ENCODE measurements at regions not wholly inside any gene's neighbourhood (a gene's known extent, or its start where the extent isn't known, plus 50 kb on each side); places are given as distances from the start of the nearest gene placed in this dataset.
"Not testable (repeated sequence)": the region's sequence is repeated elsewhere in the genome, so short reads cannot be mapped to it uniquely, and the experiment has no call there.

DNA sequence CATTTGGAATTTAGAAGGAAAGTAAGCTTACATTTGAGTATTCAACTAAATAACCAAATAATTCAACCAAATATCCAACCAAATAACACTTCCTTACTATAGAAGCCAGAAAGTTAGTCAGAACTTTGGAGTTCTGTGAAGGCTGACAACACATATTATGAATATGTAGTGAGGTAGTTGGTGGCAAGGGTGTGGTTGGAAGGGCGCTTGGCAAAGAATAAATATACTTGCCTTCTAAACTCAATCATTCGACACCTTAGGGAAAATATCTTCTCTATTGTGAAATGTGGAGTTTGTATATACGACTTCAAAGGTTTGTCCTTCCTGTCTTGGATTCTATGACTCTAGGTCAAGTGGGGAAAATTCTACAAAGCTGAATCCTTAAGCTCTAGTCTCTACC, 111.7 kb upstream of the OSTN start:
- Mint-ChIP-seq H3K4me3 (no peak overlapping the region), H3K36me3 (no peaks in the 10 kb centered on the region), H3K27me3 (no peaks in the 10 kb centered on the region), H3K27ac (no peak overlapping the region), H3K4me1 (no peaks in the 10 kb centered on the region), H3K9me3 (peaks cover under 1 to 2% (median 1%) of the 10 kb centered on the region in 3 donors)
- Histone ChIP-seq H3K36me3 (ENCODE audit: control insufficient read depth in 2 of 2, extremely low read depth in 1 of 2, insufficient read depth in 1 of 2, low read length in 1 of 2) (no peaks in the 10 kb centered on the region), H3K27ac (ENCODE audit: low read length) (no peak overlapping the region), H3K27me3 (replicated peaks in 1 of 2; ENCODE audit: control insufficient read depth in 2 of 2, extremely low read depth in 1 of 2, insufficient read depth in 2 of 2, low read length in 1 of 2) (no peaks in the 10 kb centered on the region), H3K4me1 (ENCODE audit: control insufficient read depth in 1 of 2, extremely low read depth in 1 of 2, insufficient read depth in 2 of 2, low read length in 2 of 2) (no peaks in the 10 kb centered on the region), H3K9me3 (no peaks in the 10 kb centered on the region), H3K4me3 (ENCODE audit: control insufficient read depth in 1 of 2, extremely low read depth in 1 of 2, low read length in 1 of 2) (no peak overlapping the region)
- DNase-seq (no peak), ATAC-seq (replicated peaks in 1 of 4) (no peak)
- ChIA-PET POLR2A (no interaction called here), CTCF (no interaction called here)
- no CpG with 5 or more reads among the region's 3 CpGs for WGBS (ENCODE audit: insufficient coverage)

DNA sequence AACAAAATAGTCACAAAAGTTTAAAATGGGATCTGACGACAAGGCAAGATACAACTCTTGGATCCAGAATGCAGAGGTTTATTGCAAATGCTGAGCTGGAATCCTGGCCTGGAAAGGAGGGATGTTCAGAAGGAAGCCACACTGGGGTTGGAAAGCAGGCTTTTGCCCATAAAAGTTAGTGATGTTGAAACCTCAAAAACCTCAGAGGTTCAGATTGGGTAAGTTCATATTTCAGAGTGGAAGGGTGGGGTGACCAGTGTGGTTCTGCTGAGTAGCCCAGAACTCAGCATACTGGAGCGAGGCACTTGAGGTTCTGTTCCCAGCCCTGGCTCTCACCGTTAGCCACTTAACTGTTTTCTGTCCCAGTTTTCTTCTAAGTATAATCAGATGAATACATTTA, 114.0 kb upstream of the OSTN start:
- Mint-ChIP-seq H3K9me3 (peaks cover 7 to 9% (median 9%) of the 10 kb centered on the region in 3 donors), H3K27ac (no peak overlapping the region), H3K36me3 (no peaks in the 10 kb centered on the region), H3K27me3 (no peaks in the 10 kb centered on the region), H3K4me1 (no peaks in the 10 kb centered on the region), H3K4me3 (no peak overlapping the region)
- Histone ChIP-seq H3K9me3 (no peaks in the 10 kb centered on the region), H3K27ac (ENCODE audit: low read length) (no peak overlapping the region), H3K4me3 (ENCODE audit: control insufficient read depth in 1 of 2, extremely low read depth in 1 of 2, low read length in 1 of 2) (no peak overlapping the region), H3K27me3 (replicated peaks in 1 of 2; ENCODE audit: control insufficient read depth in 2 of 2, extremely low read depth in 1 of 2, insufficient read depth in 2 of 2, low read length in 1 of 2) (no peaks in the 10 kb centered on the region), H3K4me1 (ENCODE audit: control insufficient read depth in 1 of 2, extremely low read depth in 1 of 2, insufficient read depth in 2 of 2, low read length in 2 of 2) (no peaks in the 10 kb centered on the region), H3K36me3 (ENCODE audit: control insufficient read depth in 2 of 2, extremely low read depth in 1 of 2, insufficient read depth in 1 of 2, low read length in 1 of 2) (no peaks in the 10 kb centered on the region)
- DNase-seq, result no peak
- CTCF ChIA-PET, result no interaction called here
- POLR2A ChIA-PET, result no interaction called here
- 100% methylated on average over 1 of the region's 3 CpGs for WGBS (ENCODE audit: insufficient coverage)
- ATAC-seq (replicated peaks in 1 of 4), result no peak

DNA sequence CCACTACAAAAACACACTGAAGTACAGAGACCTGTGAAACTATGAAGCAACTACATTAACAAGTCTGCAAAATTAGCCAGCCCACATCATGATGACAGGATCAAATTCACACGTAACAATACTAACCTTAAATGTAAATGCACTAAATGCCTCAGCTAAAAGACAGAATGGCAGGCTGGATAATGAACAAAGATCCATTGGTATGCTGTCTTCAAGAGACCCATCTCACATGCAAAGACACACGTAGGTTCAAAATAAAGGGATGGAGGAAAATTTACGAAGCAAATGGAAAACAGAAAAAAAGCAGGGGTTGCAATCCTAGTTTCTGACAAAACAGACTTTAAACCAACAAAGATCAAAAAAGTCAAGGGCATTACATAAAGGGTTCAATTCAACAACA, 120.1 kb upstream of the OSTN start:
- H3K27ac ChIP-seq (ENCODE audit: low read length); ATAC-seq (replicated peaks in 1 of 4); H3K4me3 ChIP-seq (ENCODE audit: control insufficient read depth in 1 of 2, extremely low read depth in 1 of 2, low read length in 1 of 2); CTCF ChIA-PET; H3K36me3 ChIP-seq (ENCODE audit: control insufficient read depth in 2 of 2, extremely low read depth in 1 of 2, insufficient read depth in 1 of 2, low read length in 1 of 2); DNase-seq; H3K9me3 ChIP-seq; H3K27me3 ChIP-seq (replicated peaks in 1 of 2; ENCODE audit: control insufficient read depth in 2 of 2, extremely low read depth in 1 of 2, insufficient read depth in 2 of 2, low read length in 1 of 2); H3K4me1 ChIP-seq (ENCODE audit: control insufficient read depth in 1 of 2, extremely low read depth in 1 of 2, insufficient read depth in 2 of 2, low read length in 2 of 2); H3K36me3 Mint-ChIP-seq; H3K4me1 Mint-ChIP-seq; H3K4me3 Mint-ChIP-seq; H3K27ac Mint-ChIP-seq; H3K27me3 Mint-ChIP-seq: not testable (repeated sequence)
- no CpG with 5 or more reads among the region's 3 CpGs for WGBS (ENCODE audit: insufficient coverage)
- H3K9me3 Mint-ChIP-seq, result peaks cover 12 to 39% (median 22%) of the 10 kb centered on the region in 3 donors
- POLR2A ChIA-PET, result interaction anchor here in 1 of 2 donors (0.6 kb wide), 1 partner anchor 286 kb away, joined by 4 read pairs; no protein-coding TSS in a partner anchor

DNA sequence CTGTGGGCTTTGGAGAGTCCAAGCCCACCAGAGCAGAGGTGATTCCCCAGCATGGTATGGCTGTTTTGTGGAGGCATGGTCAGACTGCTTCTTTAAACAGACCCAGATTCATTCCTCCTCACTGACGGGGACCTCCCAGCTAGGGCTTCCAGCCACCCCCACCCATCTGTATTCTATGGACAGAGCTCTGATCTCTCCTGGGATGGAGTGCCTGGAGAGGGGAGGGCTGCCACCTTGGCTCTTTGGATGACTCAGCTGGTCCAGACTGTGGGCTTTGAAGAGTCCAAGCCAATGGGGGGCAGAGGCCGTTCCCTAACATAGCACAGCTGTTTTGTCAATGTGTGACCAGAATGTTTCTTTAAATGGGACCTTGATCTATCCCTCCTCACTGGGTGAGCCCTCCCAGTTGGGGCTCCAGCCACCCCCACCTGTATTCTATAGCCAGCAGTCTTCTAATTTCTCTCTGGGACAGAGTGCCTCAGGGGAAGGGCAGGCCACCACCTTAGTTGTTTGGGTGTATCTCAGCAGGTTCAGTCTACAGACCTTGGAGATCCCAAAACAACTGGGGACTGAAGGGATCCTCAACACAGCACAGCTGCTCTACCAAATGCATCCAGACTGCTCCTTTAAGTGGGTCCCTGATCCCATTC, 122.0 kb upstream of the OSTN start:
- peaks cover 12 to 34% (median 18%) of the 10 kb centered on the region in 3 donors for H3K9me3 Mint-ChIP-seq
- no peaks in the 10 kb centered on the region for H3K27me3 ChIP-seq (replicated peaks in 1 of 2; ENCODE audit: control insufficient read depth in 2 of 2, extremely low read depth in 1 of 2, insufficient read depth in 2 of 2, low read length in 1 of 2)
- ChIA-PET POLR2A (no interaction called here), CTCF (no interaction called here)
- peaks cover 3% of the 10 kb centered on the region for H3K9me3 ChIP-seq
- no CpG with 5 or more reads among the region's 2 CpGs for WGBS (ENCODE audit: insufficient coverage)
- H3K36me3 Mint-ChIP-seq, result no peaks in the 10 kb centered on the region
- H3K4me1 Mint-ChIP-seq, result no peaks in the 10 kb centered on the region
- H3K36me3 ChIP-seq (ENCODE audit: control insufficient read depth in 2 of 2, extremely low read depth in 1 of 2, insufficient read depth in 1 of 2, low read length in 1 of 2), result no peaks in the 10 kb centered on the region
- H3K27me3 Mint-ChIP-seq, result peaks cover 0 to 4% of the 10 kb centered on the region in 2 donors
- no peaks in the 10 kb centered on the region for H3K4me1 ChIP-seq (ENCODE audit: control insufficient read depth in 1 of 2, extremely low read depth in 1 of 2, insufficient read depth in 2 of 2, low read length in 2 of 2)
- H3K27ac Mint-ChIP-seq, result no peak overlapping the region
- no peak for ATAC-seq (replicated peaks in 1 of 4)
- H3K4me3 ChIP-seq (ENCODE audit: control insufficient read depth in 1 of 2, extremely low read depth in 1 of 2, low read length in 1 of 2), result no peak overlapping the region
- no peak for DNase-seq
- H3K4me3 Mint-ChIP-seq, result no peak overlapping the region
- H3K27ac ChIP-seq (ENCODE audit: low read length), result no peak overlapping the region

DNA sequence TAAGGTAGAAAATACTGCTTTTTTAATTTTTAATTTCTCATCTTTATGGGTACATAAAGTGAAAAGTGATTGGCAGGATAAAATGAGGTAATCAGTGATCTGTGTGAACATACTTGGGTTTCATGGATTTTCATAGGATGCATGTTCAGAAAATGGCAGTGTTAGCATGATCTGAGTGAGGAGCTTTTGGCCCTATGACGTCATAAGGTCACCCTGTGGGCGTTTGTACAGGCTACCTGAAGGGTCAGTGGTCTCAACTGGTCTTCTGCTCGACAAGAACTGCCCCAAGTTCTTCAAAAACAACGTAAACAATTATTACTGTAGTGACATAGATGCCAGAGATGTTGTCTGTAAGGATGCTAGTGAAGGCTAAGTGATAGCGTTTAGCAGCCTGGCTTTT, 124.5 kb upstream of the OSTN start:
- Histone ChIP-seq H3K9me3 (peaks cover 2% of the 10 kb centered on the region), H3K27ac (ENCODE audit: low read length) (no peak overlapping the region), H3K4me3 (ENCODE audit: control insufficient read depth in 1 of 2, extremely low read depth in 1 of 2, low read length in 1 of 2) (no peak overlapping the region), H3K27me3 (replicated peaks in 1 of 2; ENCODE audit: control insufficient read depth in 2 of 2, extremely low read depth in 1 of 2, insufficient read depth in 2 of 2, low read length in 1 of 2) (no peaks in the 10 kb centered on the region), H3K36me3 (ENCODE audit: control insufficient read depth in 2 of 2, extremely low read depth in 1 of 2, insufficient read depth in 1 of 2, low read length in 1 of 2) (no peaks in the 10 kb centered on the region), H3K4me1 (ENCODE audit: control insufficient read depth in 1 of 2, extremely low read depth in 1 of 2, insufficient read depth in 2 of 2, low read length in 2 of 2) (no peaks in the 10 kb centered on the region)
- no peak overlapping the region for H3K4me3 Mint-ChIP-seq
- ChIA-PET CTCF (no interaction called here), POLR2A (no interaction called here)
- H3K4me1 Mint-ChIP-seq, result no peaks in the 10 kb centered on the region
- no peak for ATAC-seq (replicated peaks in 1 of 4)
- peaks cover 0 to 4% of the 10 kb centered on the region in 2 donors for H3K27me3 Mint-ChIP-seq
- H3K36me3 Mint-ChIP-seq, result no peaks in the 10 kb centered on the region
- DNase-seq, result no peak
- WGBS (ENCODE audit: insufficient coverage), result no CpG with 5 or more reads among the region's 5 CpGs
- H3K27ac Mint-ChIP-seq, result no peak overlapping the region
- H3K9me3 Mint-ChIP-seq, result peaks cover 5 to 25% (median 12%) of the 10 kb centered on the region in 3 donors

DNA sequence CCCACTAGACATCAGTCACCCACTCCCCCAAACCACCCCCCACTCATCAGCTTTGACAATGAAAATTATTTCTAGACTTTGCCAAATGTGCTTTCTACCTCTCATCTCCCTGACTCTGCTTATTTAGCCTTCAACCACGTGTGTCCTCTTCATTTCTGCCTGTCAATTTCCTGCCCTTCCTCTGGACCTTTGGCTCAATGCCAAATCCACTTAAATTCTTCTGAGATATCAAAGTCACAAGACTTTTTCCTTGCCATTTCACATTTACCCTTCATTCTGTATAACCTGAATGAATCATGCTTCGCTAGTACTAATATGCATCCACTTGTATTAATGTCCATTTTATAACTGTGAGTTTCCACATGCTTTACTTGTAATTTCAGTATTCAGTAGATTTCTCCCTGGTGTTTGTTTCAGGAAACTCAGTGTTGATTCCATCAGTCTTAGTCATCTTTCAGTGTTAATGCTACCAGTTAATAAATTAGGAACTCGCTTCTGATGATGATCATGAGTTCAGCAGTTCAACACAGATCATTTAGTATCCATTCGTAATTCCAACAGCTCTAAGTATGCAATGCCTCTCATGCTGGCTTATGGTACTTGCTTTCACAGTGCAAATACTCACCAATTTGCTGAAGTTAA, 128.2 kb upstream of the OSTN start:
- Histone ChIP-seq H3K4me1 (ENCODE audit: control insufficient read depth in 1 of 2, extremely low read depth in 1 of 2, insufficient read depth in 2 of 2, low read length in 2 of 2) (no peaks in the 10 kb centered on the region), H3K36me3 (ENCODE audit: control insufficient read depth in 2 of 2, extremely low read depth in 1 of 2, insufficient read depth in 1 of 2, low read length in 1 of 2) (no peaks in the 10 kb centered on the region), H3K4me3 (ENCODE audit: control insufficient read depth in 1 of 2, extremely low read depth in 1 of 2, low read length in 1 of 2) (no peak overlapping the region), H3K27ac (ENCODE audit: low read length) (no peak overlapping the region), H3K9me3 (no peaks in the 10 kb centered on the region), H3K27me3 (replicated peaks in 1 of 2; ENCODE audit: control insufficient read depth in 2 of 2, extremely low read depth in 1 of 2, insufficient read depth in 2 of 2, low read length in 1 of 2) (no peaks in the 10 kb centered on the region)
- no peak overlapping the region for H3K4me3 Mint-ChIP-seq
- no peak for ATAC-seq (replicated peaks in 1 of 4)
- DNase-seq, result no peak
- POLR2A ChIA-PET, result no interaction called here
- CTCF ChIA-PET, result no interaction called here
- no peaks in the 10 kb centered on the region for H3K36me3 Mint-ChIP-seq
- H3K4me1 Mint-ChIP-seq, result no peaks in the 10 kb centered on the region
- H3K27ac Mint-ChIP-seq, result no peak overlapping the region
- peaks cover 0 to 4% (median 1%) of the 10 kb centered on the region in 3 donors for H3K9me3 Mint-ChIP-seq
- peaks cover 0 to 4% of the 10 kb centered on the region in 2 donors for H3K27me3 Mint-ChIP-seq
- 35% methylated on average over 2 of the region's 4 CpGs for WGBS (ENCODE audit: insufficient coverage)

Data from T-cell (primary cell).